Activated CD4-positive, CD25-positive, alpha-beta regulatory T cell treated with anti-CD3 and anti-CD28 coated beads, Interleukin-2, amount 50 U/mL, for 72 hours (primary cell): ENCODE measurements at regions not wholly inside any gene's neighbourhood (a gene's known extent, or its start where the extent isn't known, plus 50 kb on each side); places are given as distances from the start of the nearest gene placed in this dataset.

Source experiments
- DNase-seq: peaks from one replicate; pipeline ENCODE4 v3.0.0; 2021

GRCh38 chrX:5057786-5058185, 1170.9 kb downstream of the NLGN4X start:
- no peak for DNase-seq

GRCh38 chrX:5054852-5055251, 1173.8 kb downstream of the NLGN4X start:
- no peak for DNase-seq

GRCh38 chrX:5051831-5052491, 1176.7 kb downstream of the NLGN4X start:
- no peak for DNase-seq

GRCh38 chrX:5042563-5042962, 1186.1 kb downstream of the NLGN4X start:
- DNase-seq = no peak

- no peak for DNase-seq
Measured at GRCh38 chrX:5031792-5032191, 1196.9 kb downstream of the NLGN4X start.

GRCh38 chrX:5015451-5015850, 1213.2 kb downstream of the NLGN4X start:
- DNase-seq = no peak

GRCh38 chrX:4994855-4995254, 1233.8 kb downstream of the NLGN4X start:
- no peak for DNase-seq

- no peak for DNase-seq
Measured at GRCh38 chrX:4978613-4979012, 1250.1 kb downstream of the NLGN4X start.

- no peak for DNase-seq
Measured at GRCh38 chrX:4971646-4972045, 1257.0 kb downstream of the NLGN4X start.

GRCh38 chrX:4964112-4964511, 1250.7 kb upstream of the PRKX start:
- DNase-seq = no peak

- no peak for DNase-seq
Measured at GRCh38 chrX:4963432-4963831, 1250.0 kb upstream of the PRKX start.

- DNase-seq = no peak
Measured at GRCh38 chrX:4944767-4945166, 1231.3 kb upstream of the PRKX start.

GRCh38 chrX:4936315-4936714, 1222.9 kb upstream of the PRKX start:
- no peak for DNase-seq

GRCh38 chrX:4935846-4936245, 1222.4 kb upstream of the PRKX start:
- no peak for DNase-seq

GRCh38 chrX:4935401-4935800, 1222.0 kb upstream of the PRKX start:
- DNase-seq = no peak

GRCh38 chrX:4932790-4933189, 1219.3 kb upstream of the PRKX start:
- DNase-seq = no peak

GRCh38 chrX:4930426-4930825, 1217.0 kb upstream of the PRKX start:
- DNase-seq = no peak

- no peak for DNase-seq
Measured at GRCh38 chrX:4925911-4926310, 1212.5 kb upstream of the PRKX start.

GRCh38 chrX:4909348-4909747, 1195.9 kb upstream of the PRKX start:
- DNase-seq = no peak

GRCh38 chrX:4905576-4905975, 1192.1 kb upstream of the PRKX start:
- DNase-seq = no peak

GRCh38 chrX:4881277-4881676, 1167.8 kb upstream of the PRKX start:
- DNase-seq = no peak

GRCh38 chrX:4878640-4879039, 1165.2 kb upstream of the PRKX start:
- no peak for DNase-seq

- DNase-seq = no peak
Measured at GRCh38 chrX:4876268-4876667, 1162.8 kb upstream of the PRKX start.

GRCh38 chrX:4851534-4851933, 1138.1 kb upstream of the PRKX start:
- DNase-seq = no peak

- no peak for DNase-seq
Measured at GRCh38 chrX:4850312-4850711, 1136.9 kb upstream of the PRKX start.

- no peak for DNase-seq
Measured at GRCh38 chrX:4844376-4844775, 1130.9 kb upstream of the PRKX start.
